HG02970 (cell line): ENCODE measurements at regions not wholly inside any gene's neighbourhood (a gene's known extent, or its start where the extent isn't known, plus 50 kb on each side); places are given as distances from the start of the nearest gene placed in this dataset.

ENCODE experiments used
- ATAC-seq: cut with Tn5 transposase; IDR thresholded peaks from one replicate; pipeline ENCODE4 v1.9.1; 2021; ENCODE audit warnings: mild to moderate bottlenecking, moderate library complexity, moderate number of reproducible peaks; ENCODE audit not compliant: unreplicated experiment, low FRiP score

- ATAC-seq, result no peak
Measured at GRCh38 chr6:150711061-150711460, 111.4 kb downstream of the PLEKHG1 start.

GRCh38 chr6:150711584-150712504 lies 112.2 kb downstream of the PLEKHG1 start:
- no peak for ATAC-seq

DNA sequence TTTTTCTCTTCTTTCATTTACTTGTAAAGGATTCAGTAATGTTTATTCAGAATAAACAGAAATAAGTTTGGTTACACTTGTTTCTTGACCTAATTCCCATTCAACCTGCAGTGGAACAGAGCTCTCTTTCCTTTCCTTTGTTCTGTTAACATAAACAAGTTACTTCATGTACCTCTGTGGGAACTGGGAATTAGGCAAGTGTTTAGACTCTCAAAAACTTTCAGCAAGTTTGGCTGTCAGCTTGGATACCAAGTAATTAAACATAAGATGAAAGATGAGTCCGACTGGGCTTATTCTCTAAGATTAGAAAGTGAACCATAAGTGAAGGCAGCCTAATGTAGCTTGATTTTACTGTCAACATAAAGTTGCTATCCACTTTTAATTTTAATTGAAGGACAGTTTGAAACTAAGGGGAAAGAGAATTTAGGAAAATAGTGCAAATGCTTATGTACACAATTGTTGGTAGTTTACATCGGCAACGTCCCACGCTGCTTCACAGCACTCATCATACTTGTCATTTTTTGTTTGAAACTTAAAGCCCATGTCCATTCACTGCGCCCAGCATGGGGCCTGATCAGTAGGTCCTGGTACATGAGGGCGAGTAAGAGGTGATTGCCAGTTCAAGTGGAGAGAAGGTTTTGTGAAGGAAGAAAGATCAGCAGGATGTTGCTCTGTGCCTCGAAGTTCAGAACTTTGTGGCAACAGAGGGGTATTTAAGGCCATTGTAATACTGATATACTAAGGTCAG lies 113.0 kb downstream of the PLEKHG1 start:
- no peak for ATAC-seq

DNA sequence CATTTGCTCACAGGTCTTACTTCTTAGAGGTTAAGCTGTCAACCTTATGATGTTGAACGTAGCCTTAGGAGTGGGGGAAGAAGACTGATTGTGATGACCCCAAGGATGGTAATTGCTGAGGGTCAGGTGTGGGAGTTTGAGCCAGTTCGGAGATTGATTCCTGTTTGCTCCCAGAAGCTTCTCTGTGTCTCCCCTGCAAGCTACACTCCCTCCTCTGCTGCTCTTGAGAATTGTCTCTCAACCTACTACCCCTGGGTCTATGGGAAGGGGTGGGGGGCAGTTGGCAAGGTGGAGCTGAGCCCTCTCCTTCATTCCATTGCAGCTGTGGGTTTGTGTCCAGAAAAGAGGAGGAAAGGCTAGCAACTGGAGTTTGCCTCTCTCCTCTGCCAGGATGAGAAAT lies 113.8 kb downstream of the PLEKHG1 start:
- no peak for ATAC-seq

GRCh38 chr6:150713931-150714330 lies 114.2 kb downstream of the PLEKHG1 start:
- ATAC-seq, result no peak

DNA sequence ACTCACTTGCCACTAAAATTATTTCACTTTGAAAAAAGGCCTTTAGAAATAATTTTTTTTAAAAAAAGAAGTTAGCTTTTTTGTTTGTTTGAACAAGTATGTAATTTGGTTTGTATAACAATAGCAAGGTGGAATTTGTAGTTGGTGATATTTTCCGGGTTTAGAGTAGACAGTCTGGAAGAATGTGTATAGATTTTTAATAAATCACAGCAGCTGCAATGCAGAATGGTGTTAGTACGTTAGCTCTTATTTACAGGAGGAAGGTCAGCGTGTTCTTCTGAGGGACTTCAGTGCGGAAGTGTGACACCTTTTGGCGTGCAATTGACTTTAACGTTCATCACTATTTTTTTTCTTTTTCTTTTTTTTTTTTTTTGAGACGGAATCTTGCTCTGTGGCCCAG lies 115.4 kb downstream of the PLEKHG1 start:
- no peak for ATAC-seq

DNA sequence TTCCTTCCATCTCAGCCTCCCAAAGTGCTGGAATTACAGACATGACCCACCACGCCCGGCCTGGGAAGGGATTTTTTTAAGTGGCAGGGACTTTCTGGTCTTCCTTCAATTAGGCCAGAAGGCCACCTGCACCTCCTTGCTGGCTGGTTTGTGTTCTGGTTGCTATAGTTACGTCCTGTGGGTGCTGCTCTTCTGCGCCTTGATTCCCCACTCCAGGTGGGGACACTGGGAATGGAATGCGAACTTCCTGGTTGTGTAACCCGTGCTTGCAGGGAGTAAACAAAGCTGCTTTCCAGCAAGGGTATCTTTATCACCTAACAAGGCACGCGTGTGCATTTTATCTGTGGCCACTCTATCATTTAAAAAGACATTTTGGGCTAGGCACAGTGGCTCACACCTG lies 117.7 kb downstream of the PLEKHG1 start:
- no peak for ATAC-seq

- ATAC-seq, result no peak
Measured at GRCh38 chr6:150719099-150719766, 119.5 kb downstream of the PLEKHG1 start.

- ATAC-seq, result no peak
Measured at GRCh38 chr6:150719831-150720230, 120.1 kb downstream of the PLEKHG1 start.

DNA sequence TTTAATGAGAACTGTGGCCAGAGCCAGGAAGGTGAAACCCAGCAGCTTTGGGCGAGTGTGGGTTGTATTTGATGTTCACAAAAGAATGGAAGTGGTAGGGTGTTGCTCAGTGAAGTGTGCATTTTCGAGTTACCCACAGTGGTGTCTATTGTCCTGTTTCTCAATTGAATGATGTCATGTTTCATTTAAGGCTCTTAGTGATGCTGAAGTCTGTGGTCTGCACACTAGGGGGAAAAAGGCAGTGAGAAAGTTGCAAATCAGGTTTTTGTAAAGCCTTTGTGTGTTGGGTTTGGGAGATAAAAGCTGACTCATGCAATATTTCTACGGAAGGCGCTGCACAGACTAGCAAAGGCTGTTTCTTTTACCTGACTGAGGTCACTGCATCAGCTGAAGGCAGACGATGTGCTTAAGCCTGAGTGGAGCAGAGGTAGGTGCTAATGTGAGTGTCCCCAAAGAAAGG lies 121.1 kb downstream of the PLEKHG1 start:
- peak; percentile 92 for ATAC-seq

- no peak for ATAC-seq
Measured at GRCh38 chr6:150721418-150722266, 122.0 kb downstream of the PLEKHG1 start.

GRCh38 chr6:150722614-150723344 lies 123.1 kb downstream of the PLEKHG1 start:
- ATAC-seq, result no peak

- no peak for ATAC-seq
Measured at GRCh38 chr6:150723345-150723658, 123.6 kb downstream of the PLEKHG1 start.

DNA sequence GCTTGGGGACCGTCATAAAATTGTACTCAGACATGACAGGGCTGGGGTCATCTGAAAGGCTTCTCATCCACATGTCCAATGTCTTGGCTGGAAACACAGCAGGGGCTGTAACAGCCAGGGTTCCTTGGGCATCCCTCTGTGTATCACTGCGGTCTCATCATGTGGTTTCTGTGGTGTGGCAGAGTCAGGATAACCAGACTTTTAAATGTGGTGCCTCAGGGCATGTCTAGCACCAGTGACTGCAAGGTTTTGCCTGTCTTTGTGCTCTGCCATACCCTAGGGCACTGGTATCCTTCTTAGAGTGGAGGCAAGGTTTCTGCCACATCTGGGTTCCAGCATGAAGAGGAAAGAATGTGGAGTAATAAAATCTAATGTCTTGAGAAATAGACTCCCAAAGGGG lies 124.2 kb downstream of the PLEKHG1 start:
- no peak for ATAC-seq

DNA sequence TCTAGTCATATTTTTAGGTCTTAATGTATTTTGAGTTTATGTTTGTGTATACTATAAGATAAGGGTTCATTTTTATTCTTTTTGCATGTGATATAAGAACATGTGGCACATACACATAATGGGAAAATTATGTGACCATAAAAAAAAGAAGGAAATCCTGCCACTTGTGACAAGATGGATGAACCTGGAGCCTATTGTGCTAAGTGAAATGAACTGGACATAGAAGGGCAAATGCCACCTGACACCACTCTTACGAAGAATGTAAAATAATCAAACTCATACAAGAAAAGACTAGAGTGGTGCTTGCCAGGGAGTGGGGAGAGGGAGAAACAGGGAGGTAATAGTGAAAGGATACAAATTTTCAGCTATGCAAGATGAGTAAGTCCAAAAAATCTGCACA lies 126.1 kb downstream of the PLEKHG1 start:
- ATAC-seq, result no peak

GRCh38 chr6:150729188-150729748 lies 129.6 kb downstream of the PLEKHG1 start:
- no peak for ATAC-seq

- no peak for ATAC-seq
Measured at GRCh38 chr6:150730801-150731457, 131.2 kb downstream of the PLEKHG1 start.

- ATAC-seq, result no peak
Measured at GRCh38 chr6:150732765-150733539, 132.6 kb upstream of the MTHFD1L start.
